GM18868 (cell line): ENCODE measurements at regions not wholly inside any gene's neighbourhood (a gene's known extent, or its start where the extent isn't known, plus 50 kb on each side); places are given as distances from the start of the nearest gene placed in this dataset.
"Not testable (repeated sequence)": the region's sequence is repeated elsewhere in the genome, so short reads cannot be mapped to it uniquely, and the experiment has no call there.

ENCODE experiments used
- ATAC-seq: cut with Tn5 transposase; IDR thresholded peaks from one replicate; pipeline ENCODE4 v1.9.1; 2021; ENCODE audit warnings: mild to moderate bottlenecking, moderate library complexity; ENCODE audit not compliant: unreplicated experiment

DNA sequence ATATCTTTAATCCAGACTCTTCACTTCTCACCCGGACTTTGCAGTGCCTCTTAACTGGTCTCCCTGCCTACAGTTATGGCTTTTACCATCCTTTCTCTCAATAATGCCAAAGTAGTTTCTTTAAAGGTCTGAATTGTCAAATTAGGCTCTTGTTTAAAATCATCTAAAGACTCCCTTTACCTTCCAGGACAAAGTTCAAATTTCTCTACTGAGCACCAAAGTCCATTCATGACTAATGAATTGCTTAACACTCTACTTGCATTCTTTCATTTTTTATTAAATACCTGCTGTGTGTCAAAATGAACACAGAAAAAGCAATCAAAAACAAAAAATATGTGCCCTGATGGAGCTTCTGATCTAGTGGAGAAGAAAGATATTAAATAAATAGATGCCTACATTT lies 472.4 kb upstream of the UBE2E2 start:
- ATAC-seq: no peak

DNA sequence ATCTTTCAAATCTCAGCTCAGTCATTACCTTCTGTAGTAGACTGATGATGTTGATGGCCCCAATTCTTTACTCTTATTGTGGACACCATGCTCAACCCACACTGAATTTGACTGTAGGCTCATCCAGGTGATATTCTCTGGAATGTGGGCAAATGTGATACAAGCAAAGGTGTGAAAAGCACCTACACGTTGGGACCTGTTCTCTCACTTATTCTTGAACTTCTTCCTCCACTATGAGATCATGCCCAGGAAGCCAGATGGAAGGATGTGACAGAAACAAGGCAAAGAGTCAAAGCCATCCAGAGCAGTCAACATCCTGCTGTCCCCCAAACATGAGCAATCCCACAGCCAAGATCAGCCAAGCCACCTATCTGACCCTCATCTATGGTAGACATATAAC lies 471.2 kb upstream of the UBE2E2 start:
- ATAC-seq: no peak

DNA sequence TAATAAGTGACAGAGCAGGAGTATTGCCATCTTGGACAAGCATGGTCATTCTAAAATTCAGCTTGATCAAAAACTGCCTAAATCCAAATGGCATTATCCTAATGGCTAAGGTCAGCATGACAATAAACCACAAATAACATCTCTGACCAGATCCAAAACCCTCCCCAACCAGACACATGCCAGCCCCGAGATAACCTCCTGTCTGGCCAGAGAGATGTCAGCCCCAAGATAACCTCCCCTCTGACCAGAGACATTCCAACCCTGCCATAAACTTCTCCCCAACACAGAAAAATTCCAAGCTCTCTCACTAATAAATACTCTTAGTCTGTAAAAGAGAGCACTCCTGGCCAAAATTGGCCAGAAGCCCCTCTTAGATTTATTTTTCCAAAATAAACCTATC lies 470.5 kb upstream of the UBE2E2 start:
- ATAC-seq: no peak

DNA sequence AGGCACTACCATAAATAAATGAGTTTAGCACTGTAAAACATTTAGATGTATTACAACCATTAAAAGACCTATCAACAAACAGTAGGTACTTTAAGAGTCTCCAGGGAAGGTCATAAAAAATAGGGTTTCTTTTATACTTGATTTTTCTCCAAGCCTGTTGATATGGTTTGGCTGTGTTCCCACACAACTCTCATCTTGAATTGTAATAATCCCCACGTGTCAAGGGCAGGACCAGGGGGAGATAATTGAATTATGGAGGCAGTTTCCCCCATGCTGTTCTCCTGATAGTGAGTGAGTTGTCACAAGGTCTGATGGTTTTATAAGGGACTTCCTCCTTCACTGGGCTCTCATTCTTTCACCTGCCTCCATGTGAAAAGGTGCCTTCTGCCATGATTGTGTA lies 468.9 kb upstream of the UBE2E2 start:
- no peak for ATAC-seq

DNA sequence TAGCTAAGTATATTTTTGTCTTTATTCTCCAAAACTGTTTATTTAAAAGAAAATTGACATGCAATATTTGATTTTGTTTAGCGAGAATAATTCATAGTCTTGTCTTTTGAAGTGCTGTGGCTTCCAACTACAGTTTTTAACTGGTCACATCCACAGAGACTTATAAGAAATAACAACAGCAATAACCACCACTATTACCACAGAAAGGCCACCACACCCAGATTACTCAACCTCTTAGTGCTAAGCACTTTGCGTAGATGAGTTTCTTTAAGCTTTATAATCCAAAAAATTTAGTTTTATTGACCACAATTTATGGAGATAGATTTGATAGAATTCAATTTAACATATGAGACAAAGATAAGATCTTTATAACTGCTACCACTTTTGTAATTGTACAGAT lies 468.4 kb upstream of the UBE2E2 start:
- ATAC-seq: no peak

DNA sequence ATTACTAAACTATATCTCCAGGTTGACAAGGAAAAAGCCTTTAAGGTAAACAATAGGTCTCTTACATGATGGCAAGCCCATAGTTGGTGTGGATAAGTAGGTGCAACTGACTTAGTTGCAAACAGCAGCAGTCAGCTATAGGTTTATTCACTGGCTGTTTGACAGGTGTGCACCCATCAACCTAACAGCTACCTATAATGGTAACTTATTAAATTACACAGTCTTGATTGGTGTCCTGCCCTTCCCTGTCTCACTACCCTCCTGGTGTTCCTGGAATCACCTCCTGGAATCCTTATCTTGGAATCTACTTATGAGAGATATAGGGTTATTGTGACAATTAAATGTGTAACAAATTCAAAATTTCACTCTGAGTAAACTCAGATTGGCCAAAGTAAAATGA lies 467.8 kb upstream of the UBE2E2 start:
- ATAC-seq: no peak

DNA sequence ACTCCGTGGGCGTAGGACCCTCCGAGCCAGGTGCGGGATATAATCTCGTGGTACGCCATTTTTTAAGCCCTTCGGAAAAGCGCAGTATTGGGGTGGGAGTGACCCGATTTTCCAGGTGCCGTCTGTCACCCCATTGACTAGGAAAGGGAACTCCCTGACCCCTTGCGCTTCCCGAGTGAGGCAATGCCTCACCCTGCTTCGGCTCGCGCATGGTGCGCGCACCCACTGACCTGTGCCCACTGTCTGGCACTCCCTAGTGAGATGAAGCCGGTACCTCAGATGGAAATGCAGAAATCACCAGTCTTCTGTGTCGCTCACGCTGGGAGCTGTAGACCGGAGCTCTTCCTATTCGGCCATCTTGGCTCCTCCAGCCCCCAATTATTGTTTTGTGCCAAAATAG lies 459.7 kb upstream of the UBE2E2 start:
- not testable (repeated sequence) for ATAC-seq

DNA sequence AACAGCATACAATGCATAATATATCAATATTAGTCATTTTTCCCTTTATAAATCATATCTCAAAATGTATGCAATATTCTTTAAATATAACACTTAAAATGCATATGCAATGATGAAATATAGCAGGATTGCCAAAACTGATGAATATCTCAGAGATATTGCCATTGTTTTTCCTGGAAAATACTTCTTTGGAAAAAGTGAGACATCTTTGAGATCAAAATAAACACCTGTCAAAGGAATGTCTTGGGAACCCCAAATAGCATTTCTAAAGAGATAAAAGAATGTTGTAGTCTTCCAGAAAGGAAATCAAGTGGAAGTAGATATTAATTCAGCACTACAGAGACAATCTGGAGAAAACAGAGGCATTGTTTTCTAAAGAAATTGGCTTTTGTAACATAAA lies 457.8 kb upstream of the UBE2E2 start:
- no peak for ATAC-seq

DNA sequence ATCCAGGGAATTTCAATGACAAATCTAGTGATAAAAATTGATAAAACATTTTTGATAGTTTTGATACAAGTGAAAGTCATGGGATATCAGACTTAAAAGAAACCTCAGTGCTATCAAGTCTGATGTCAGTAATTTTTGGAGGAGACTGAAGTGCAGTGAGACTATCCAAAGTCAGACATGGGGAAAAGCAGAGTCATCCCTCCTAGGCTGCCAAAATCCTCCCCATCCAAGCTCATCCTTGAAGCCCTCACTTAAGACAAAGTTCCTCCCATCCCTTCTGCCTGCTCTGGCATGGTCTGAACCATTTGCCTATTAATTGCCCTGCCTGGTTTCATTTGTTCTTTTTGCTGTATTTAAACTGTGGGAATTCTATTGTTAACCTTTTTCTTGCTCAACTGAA lies 456.9 kb upstream of the UBE2E2 start:
- ATAC-seq: no peak

DNA sequence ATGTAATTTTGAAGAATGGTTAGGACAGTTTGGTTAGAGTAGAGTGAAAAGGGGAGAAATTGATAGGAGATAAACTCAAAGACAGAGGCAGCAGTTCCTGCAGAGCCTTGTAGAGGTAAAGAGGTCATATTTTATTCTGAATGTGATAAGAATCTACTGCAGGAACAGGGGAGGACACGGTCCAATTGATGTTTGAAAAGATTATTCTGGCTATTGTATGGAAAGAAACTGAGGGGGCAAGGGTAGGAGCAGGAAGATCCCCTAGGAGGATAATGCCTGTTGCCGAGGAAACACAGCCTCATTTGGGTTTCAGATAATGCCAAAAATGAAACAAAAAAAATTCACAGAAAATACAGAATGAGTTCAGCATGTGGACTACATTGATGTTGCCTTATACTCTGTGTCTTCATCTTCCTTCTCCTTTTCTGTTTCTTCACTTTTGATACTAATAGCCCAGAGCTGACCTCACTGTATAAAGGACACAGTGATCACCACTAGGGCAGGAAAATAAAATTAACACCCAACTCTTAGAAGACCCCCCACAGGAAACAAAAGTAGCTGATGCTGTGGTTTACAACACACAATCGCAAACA lies 454.6 kb upstream of the UBE2E2 start:
- ATAC-seq: no peak

DNA sequence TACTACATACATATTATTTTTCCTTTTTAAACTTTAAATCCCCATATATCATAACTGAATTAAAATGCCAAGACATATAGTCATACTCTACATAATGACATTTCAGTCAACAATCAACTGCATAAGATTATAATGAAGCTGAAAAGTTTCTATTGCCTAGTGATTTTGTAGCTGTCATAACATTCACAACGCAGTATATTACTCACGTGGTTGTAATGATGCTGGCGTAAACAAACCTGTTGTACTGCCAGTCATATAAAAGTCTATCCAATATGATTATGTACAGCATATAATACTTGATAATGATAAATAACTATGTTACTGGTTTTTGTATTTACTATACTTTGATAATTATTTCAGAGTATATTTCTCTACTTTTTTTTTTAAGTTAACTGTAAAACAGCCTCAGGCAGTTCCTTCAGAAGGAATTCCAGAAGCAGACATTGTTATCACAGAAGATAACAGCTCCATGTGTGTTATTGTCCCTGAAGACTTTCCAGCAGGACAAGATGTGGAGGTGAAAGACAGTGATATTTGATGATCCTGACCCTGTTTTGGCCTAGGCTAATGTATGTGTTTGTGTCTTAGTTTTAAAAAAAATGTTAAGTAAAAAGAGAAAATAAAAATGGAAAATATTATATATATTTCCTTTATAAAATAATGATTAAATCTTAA lies 443.4 kb upstream of the UBE2E2 start:
- no peak for ATAC-seq

DNA sequence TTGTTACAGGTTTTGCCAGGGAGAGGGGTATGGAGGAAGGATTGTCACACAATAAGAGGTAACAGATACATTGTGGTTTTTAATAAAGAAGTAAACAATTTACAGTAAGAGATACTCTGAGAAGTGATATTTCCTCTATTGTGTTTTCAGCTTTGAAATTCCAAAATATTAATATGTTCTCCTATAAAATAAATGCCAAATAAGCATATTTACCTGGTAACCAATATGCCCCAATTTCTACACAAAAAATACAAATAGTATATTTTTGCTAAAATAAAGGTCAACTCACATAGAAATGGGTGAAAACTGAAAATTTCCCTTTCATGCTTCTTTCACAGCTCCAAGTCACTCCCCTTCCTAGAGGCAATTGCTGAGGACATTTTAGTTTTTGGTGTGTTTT lies 437.4 kb upstream of the UBE2E2 start:
- no peak for ATAC-seq

DNA sequence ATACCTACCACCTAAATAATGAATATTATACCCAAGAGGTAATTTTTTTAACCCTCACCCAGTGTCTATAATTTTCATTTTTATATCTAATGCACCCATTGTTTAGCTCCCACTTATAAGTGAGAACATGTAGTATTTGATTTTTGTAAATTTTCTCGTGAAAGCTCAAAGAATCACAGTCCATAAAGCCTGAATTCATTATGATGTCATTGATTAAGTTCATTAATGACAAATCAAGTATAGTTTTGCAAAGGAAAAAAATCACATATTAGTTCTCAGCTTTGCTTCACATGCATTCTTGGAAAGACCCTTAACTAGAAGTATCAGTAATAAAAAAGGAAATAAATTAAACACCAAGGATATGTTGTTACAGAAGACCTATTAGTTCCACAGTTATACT lies 425.3 kb upstream of the UBE2E2 start:
- ATAC-seq: no peak

DNA sequence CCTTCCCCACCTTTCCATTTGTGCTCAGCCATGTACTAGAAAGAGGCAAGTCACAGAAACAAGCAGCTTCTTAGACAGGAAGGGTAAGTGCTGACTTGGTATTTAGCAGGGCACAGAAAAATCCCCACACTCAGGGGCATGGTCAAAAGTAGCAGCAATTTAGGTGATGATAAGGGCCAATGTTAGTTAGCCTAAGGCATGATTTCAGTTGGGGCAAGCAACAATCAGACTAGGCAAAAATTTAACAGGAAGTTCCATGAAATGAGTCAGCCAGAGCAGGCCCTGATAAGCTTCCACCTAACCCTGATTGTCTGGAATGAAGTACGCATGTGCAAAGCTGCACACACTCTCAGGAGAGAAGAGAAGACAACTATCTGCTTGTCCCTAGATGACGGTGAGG lies 423.4 kb upstream of the UBE2E2 start:
- ATAC-seq: no peak

DNA sequence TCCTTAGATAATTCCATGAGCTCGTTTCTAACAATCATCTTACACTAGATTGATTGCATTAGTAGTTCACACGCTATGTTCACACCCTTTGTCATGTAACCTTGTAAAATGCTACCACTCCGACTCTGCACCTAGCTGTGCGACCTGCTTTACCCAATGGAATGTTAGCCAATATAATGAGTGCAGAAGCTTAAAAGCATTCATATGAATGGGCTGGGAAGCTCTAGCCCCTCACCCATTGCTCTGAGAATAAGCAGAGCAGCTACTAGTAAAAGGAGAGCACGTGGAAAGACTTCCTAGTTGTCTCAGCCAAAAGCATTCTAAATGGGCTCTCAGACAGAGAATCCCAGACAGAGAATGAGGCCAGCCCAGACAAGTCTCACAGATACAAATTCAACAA lies 410.6 kb upstream of the UBE2E2 start:
- no peak for ATAC-seq

DNA sequence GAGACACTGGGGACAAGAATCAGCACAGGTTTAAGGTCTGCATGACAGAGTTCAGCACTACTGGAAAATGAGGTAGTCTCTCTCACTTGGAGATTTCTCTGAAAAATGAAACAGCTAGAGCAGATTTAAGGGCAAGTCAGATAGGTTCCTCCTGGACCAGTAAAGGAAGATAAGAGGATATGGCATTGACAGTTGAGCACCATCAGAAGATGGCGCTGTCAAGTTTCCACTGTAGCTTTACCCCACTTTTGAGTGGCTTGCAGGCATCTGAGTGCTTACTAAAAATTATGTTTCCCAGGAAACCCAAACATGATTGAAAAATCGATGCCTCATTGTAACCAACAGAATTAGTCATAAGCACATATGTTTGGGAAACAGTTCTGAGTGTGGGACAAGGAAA lies 407.2 kb upstream of the UBE2E2 start:
- no peak for ATAC-seq

DNA sequence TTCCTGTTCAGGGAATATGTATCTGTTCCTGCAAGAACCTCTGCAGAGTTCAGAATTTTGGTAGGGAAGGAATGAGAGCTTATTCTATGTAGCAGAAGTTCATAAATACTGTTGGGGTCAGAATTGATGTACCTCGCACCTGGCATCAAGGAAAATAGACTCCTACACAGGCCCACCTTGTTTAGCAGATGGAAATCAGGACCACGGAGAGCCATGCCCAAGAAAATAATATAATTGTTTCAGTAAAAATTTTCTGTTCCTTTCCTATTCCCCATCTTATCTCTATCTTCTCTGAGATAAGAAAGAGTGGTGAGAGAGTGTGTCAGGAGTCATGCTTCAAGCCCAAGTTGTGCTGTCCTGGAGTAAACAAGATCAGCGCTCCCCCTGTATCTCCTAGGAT lies 404.7 kb upstream of the UBE2E2 start:
- no peak for ATAC-seq

DNA sequence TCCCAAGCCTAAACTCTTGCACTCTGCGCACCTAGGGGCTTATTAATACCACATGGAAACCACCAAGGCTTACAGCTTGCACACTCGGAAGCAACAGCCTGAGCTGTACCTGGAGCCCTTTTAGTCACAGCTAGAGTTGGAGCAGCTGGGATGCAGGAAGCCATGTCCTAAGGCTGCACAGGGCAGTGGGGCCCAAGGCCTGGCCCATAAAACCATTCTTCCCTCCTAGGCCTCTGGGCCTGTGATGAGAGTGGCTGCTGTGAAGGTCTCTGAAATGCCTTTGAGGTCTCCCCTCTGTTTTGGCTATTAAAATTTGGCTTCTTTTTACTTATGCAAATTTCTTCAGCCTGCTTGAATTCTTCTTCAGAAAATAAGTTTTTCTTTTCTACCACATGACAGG lies 383.9 kb upstream of the UBE2E2 start:
- no peak for ATAC-seq

DNA sequence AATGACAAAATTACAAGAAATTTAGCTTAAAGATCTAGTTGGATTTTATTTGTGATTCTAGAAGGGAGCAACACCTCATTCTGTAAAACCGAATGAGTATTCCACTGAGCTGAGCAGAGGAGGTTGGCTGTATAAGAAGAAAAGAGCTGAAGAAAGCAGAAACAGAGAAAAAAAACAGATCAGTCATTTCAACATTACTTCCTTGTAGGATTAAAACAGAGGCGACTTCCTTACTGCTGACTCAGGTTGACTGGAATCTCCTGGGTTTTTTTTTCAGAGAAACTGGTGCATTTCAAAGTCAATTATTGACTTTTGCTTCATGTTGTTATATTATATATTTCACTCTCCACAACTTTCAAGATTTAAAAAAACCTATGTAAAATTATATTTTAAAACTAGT lies 368.1 kb upstream of the UBE2E2 start:
- no peak for ATAC-seq

DNA sequence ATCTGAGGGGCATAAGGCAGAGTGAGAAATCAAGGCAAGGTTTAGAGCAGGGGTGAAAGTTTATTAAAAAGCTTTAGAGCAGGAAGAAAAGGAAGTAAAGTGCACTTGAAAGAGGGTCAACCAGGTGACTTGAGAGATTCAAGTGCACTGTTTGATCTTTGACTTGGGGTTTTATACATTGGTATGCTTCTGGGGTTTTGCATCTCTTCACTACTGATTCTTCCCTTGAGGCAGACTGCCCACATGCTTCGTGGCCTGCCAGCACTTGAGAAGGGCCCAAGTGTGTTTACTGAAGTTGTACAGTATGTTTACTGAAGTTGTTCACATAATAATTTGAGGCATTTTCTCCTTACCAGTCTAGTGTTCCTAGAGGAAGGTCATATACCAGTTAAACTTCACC lies 367.0 kb upstream of the UBE2E2 start:
- ATAC-seq: no peak

DNA sequence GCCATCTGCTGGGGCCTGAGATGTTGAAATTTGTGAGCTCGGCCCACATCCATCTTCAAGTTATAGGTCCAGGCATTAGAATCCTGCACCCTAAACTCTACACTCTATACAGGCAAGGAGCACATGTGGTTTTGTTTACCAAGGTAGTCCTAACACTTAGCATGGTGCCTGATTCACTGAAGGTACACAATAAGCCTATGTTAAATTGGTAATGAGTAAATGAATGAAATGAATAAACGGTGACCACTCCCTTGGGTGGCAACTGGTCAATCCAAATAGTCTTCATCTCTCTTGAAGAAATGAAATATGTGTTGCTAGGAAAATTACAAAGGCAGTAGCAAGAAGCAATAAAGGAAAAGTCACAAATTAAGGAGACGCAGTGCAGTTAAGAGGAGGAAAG lies 359.3 kb upstream of the UBE2E2 start:
- ATAC-seq: no peak

DNA sequence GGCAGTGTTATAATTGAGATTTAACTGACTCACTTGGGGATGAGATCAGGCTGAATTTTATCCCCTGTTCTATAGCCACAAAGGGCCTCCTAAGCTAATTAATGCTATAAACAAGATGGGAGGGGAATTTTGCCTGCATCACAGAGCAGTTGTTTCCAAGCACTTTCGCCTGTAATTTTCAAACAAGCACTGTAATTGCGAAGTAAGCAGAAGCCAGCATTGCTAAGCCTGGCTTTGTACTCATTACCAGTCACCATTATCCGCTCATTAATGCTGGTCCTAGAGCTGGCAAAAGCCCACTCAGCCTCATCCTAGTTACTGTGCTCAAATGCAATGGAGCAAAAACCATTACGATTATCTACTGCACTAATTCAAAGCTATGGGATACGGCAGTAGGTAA lies 356.6 kb upstream of the UBE2E2 start:
- ATAC-seq: no peak

DNA sequence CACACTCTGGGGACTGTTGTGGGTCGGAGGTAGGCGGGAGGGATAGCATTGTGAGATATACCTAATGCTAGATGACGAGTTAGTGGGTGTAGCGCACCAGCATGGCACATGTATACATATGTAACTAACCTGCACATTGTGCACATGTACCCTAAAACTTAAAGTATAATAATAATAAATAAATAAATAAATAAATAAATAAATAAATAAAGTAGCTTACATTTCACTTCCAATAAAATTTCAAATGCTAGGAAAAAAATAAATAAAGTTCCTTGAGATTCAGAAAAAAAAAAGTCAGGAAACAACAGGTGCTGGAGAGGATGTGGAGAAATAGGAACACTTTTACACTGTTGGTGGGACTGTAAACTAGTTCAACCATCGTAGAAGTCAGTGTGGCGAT lies 353.5 kb upstream of the UBE2E2 start:
- ATAC-seq: not testable (repeated sequence)
